Immature natural killer cell (primary cell): ENCODE measurements at regions not wholly inside any gene's neighbourhood (a gene's known extent, or its start where the extent isn't known, plus 50 kb on each side); places are given as distances from the start of the nearest gene placed in this dataset.

ENCODE experiments used
- DNase-seq, 3 donors: peaks; one replicate each; pipeline ENCODE4 v3.0.0; 2022; ENCODE audit warnings: mixed read lengths in 1 of 3
- H3K27ac Mint-ChIP-seq, 6 donors: one replicate each; pipeline ENCODE4 v1.8.0; 2020; ENCODE audit warnings: mixed read lengths in 6 of 6, mild to moderate bottlenecking in 5 of 6, inconsistent platforms in 4 of 6, moderate library complexity in 3 of 6
- H3K27me3 Mint-ChIP-seq, 3 donors: one replicate each; pipeline ENCODE4 v1.8.0; 2020 to 2021; ENCODE audit warnings: low read depth in 3 of 3, mild to moderate bottlenecking in 3 of 3, mixed read lengths in 3 of 3, moderate library complexity in 3 of 3, inconsistent platforms in 1 of 3
- H3K36me3 Mint-ChIP-seq, 3 donors: one replicate each; pipeline ENCODE4 v1.8.0; 2020; ENCODE audit warnings: mixed read lengths in 3 of 3, inconsistent platforms in 2 of 3, mild to moderate bottlenecking in 2 of 3
- H3K4me1 Mint-ChIP-seq, 2 donors: one replicate each; pipeline ENCODE4 v1.8.0; 2020; ENCODE audit warnings: inconsistent platforms in 2 of 2, mild to moderate bottlenecking in 2 of 2, mixed read lengths in 2 of 2, moderate library complexity in 1 of 2
- H3K4me3 Mint-ChIP-seq, 5 donors: one replicate each; pipeline ENCODE4 v1.8.0; 2020; ENCODE audit warnings: mild to moderate bottlenecking in 5 of 5, mixed read lengths in 5 of 5, inconsistent platforms in 3 of 5, moderate library complexity in 3 of 5
- H3K9me3 Mint-ChIP-seq, 6 donors: one replicate each; pipeline ENCODE4 v1.8.0; 2020; ENCODE audit warnings: mild to moderate bottlenecking in 6 of 6, mixed read lengths in 6 of 6, inconsistent platforms in 4 of 6, moderate library complexity in 3 of 6

DNA sequence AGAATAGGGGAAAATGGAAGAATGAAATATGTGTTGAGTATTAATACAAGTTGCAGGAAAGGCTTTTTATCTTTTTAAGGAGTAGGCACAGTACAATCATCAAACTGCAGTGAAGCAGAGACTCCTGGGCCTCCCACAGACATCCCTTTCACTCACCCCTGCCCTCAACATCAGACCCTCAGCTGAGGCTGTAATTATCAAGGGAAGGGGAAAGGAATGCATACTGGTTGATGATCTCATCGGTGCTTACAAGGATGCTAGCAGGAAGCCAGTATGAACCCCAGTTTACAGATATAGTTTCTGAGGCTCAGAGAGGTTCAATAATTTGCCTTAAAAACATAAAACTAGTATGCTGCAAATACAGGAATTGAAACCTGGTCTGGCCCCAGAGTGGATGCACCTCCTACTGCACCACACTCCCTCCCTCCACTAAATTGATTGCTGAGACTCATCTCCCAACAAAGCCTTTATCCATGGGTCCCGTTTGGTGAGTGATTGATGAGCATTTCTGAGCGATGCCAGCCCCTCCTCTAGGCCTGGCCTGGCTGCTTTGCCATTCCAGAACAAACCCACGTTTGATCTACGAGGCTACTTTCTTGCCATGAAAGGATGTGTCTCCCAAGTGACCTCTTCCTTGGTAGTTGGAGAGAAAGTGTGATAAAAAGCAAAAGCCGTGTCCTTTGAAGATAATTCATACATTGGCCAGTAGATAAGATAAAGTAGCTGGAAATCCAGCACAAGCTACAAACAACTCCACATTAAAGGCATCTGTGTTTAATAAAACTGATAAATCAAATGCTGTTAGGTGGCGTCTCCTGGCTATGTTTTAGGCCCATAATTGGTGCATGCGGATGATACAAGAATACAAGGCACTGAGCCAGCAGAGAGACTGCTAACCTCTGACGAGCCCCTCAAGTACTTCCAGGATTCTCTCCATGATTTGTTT lies 233.9 kb upstream of the CAMK1G start:
- no peak overlapping the region for H3K27ac Mint-ChIP-seq
- H3K4me3 Mint-ChIP-seq: no peak overlapping the region
- H3K9me3 Mint-ChIP-seq: peaks cover 0 to 1% (median 0%) of the 10 kb centered on the region in 6 donors
- no peaks in the 10 kb centered on the region for H3K4me1 Mint-ChIP-seq
- no peaks in the 10 kb centered on the region for H3K36me3 Mint-ChIP-seq
- H3K27me3 Mint-ChIP-seq: peaks cover 0 to 9% (median 2%) of the 10 kb centered on the region in 3 donors
- no peak for DNase-seq

DNA sequence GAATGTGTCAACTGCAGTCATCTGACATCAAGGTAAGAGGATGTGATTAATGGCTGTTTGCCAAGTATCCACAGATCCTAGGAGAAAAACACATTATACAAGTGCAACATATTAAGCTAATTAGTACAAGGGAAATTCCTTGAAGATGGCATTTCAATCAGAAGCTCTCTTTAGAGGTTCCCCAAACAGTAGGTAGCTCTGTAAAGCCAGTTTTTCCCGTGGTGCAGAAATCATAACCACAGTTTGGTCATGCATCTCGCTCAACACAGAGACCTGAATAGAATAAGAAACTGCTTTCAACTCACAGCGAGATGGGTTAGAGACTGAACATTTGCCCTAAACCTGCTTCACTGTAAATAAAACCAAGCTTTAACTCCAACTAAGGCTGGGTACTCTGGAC lies 230.5 kb upstream of the CAMK1G start:
- H3K9me3 Mint-ChIP-seq: peaks cover 0 to 1% (median 0%) of the 10 kb centered on the region in 6 donors
- peaks cover 0 to 9% (median 2%) of the 10 kb centered on the region in 3 donors for H3K27me3 Mint-ChIP-seq
- no peaks in the 10 kb centered on the region for H3K4me1 Mint-ChIP-seq
- H3K27ac Mint-ChIP-seq: no peak overlapping the region
- no peaks in the 10 kb centered on the region for H3K36me3 Mint-ChIP-seq
- no peak overlapping the region for H3K4me3 Mint-ChIP-seq
- DNase-seq: no peak

DNA sequence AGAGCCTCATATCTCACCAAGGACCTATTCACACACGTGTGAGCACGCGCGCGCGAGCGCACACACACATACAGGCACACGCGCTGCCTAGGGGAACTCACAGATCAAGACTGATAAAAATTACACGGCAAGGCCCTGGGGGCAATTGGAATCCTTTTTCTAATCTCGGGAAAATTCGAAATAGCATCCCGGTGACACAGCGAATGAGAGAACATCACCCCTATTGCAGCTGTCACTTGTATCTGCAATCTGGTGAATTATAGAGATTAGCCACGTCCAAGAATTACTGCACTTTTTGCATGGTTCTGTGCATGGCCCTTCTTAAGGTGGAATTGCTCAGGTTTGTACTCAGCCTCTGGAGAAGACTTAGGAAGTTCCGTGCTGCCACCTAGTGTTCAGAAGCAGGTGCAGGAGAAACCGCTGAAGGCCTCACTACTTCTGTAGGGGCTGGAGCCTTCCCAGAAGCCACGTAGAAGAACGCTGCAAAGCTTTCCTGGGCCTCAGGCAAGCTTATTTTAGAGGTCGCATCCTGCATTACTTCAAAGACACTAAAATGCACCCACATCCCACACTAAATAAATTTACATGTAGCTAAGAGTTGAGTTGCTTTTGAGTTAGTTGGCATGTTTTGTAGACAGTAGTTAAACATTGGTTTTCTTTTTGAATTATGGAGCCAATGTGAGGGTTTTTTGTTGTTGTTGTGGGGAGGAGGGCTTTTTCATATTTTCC lies 229.2 kb upstream of the CAMK1G start:
- H3K27me3 Mint-ChIP-seq: peaks cover 0 to 5% (median 2%) of the 10 kb centered on the region in 3 donors
- H3K4me3 Mint-ChIP-seq: no peak overlapping the region
- no peaks in the 10 kb centered on the region for H3K4me1 Mint-ChIP-seq
- peaks cover 0 to 1% (median 0%) of the 10 kb centered on the region in 6 donors for H3K9me3 Mint-ChIP-seq
- H3K27ac Mint-ChIP-seq: no peak overlapping the region
- DNase-seq: peak in 1 of 3 donors; percentile 13
- H3K36me3 Mint-ChIP-seq: no peaks in the 10 kb centered on the region

DNA sequence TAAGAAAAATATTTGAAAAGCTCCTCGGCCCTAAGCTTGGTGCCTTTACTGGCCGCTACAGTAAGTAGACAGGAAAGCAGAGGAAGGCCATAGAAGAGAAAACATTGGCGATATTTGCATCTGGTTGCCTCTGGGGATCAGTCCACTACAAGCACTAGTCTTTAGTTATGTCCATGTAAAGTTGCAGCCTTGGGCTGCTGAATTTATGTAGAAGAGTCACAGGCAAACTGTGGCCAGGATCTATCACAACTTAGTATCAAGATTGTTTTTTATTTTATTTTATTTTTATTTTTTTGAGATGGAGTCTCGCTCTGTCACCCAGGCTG lies 228.7 kb upstream of the CAMK1G start:
- H3K9me3 Mint-ChIP-seq: peaks cover 0 to 1% (median 0%) of the 10 kb centered on the region in 6 donors
- no peak for DNase-seq
- H3K27me3 Mint-ChIP-seq: peaks cover 0 to 5% (median 2%) of the 10 kb centered on the region in 3 donors
- no peak overlapping the region for H3K4me3 Mint-ChIP-seq
- no peaks in the 10 kb centered on the region for H3K4me1 Mint-ChIP-seq
- H3K27ac Mint-ChIP-seq: no peak overlapping the region
- H3K36me3 Mint-ChIP-seq: no peaks in the 10 kb centered on the region

DNA sequence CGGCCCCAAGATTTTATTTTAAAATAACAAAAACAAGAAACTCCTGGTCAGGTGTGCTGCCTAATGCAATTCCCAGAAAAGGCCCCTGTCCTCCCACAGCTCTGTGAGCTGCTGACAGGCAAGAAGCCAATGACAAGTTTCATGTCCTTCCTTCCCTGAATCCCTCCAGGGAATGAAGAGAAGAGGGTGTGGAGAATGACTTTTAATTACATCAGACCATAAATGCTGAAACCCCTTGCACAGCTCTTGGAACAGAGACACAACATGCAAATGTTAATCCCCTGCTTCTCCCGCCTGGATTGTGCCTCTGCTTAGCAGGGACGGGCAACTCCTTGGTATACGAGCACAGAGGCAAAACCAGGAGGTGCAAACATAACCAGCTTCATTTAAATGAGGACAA lies 228.1 kb upstream of the CAMK1G start:
- H3K36me3 Mint-ChIP-seq: no peaks in the 10 kb centered on the region
- H3K4me3 Mint-ChIP-seq: no peak overlapping the region
- H3K27me3 Mint-ChIP-seq: peaks cover 0 to 8% (median 2%) of the 10 kb centered on the region in 3 donors
- DNase-seq: no peak
- H3K9me3 Mint-ChIP-seq: peaks cover 0 to 1% (median 0%) of the 10 kb centered on the region in 6 donors
- no peak overlapping the region for H3K27ac Mint-ChIP-seq
- H3K4me1 Mint-ChIP-seq: no peaks in the 10 kb centered on the region

DNA sequence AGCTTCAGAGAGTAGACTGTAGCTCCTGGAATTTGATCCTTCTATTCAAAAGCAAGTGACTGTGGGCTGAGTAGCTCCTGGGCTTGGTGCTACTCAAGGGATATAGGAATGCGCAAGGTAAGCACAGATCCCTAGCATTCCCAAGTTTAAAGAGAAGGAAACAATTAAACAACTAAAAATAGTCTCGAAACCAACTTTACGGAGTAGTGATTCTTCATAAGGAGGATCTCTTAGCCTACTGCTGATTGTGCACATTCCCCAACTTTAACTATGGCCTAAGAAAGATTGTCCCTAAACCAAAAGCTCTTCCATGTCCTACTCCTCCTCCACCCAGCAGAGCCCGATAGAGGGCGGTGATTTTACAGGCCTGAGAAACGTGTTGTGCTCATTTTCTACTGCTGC lies 226.5 kb upstream of the CAMK1G start:
- peaks cover 0 to 1% (median 0%) of the 10 kb centered on the region in 6 donors for H3K9me3 Mint-ChIP-seq
- no peak for DNase-seq
- no peaks in the 10 kb centered on the region for H3K36me3 Mint-ChIP-seq
- no peaks in the 10 kb centered on the region for H3K4me1 Mint-ChIP-seq
- no peak overlapping the region for H3K27ac Mint-ChIP-seq
- H3K27me3 Mint-ChIP-seq: peaks cover 1 to 12% (median 5%) of the 10 kb centered on the region in 3 donors
- H3K4me3 Mint-ChIP-seq: no peak overlapping the region

DNA sequence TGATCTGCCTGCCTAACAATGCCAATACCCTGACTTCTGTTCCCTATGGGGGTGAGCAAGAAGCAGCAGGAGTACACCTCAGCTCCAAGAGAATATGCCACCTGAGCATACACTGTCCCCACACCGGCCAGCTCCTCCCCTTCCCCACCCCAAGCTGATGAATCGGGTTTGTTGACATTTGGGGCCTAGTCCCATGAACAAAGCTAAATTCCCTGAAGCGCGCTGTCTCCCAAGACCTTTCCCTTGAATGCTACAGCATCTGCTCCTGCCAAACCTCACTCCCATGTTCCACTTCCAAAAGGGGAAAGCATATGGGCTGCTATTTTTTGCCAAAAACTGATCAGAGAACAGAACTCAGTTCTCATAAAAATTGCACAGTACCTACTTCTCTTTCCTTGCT lies 220.4 kb upstream of the CAMK1G start:
- H3K4me1 Mint-ChIP-seq: no peaks in the 10 kb centered on the region
- no peaks in the 10 kb centered on the region for H3K36me3 Mint-ChIP-seq
- H3K4me3 Mint-ChIP-seq: no peak overlapping the region
- H3K9me3 Mint-ChIP-seq: no peaks in the 10 kb centered on the region
- no peak for DNase-seq
- H3K27ac Mint-ChIP-seq: no peak overlapping the region
- peaks cover 4 to 11% (median 6%) of the 10 kb centered on the region in 3 donors for H3K27me3 Mint-ChIP-seq

DNA sequence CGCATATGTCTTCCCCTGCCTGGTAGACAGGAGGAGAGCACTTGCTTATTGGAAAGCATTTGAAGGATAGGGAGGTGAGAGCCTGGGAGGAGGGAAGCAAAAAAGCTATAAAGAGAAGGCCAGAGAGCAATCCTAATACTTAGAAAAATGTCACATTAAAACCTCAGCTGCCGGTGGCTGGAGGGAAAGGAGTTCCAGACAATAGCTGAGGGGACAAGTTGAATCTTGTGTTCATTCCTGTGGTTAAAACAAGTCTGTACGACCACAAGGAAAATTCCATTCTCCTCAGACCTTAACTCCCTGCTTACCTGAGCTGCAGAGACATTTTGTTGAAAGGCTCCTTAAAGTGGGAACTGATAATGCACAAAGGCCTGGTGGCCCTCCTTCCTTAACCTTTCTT lies 218.8 kb upstream of the CAMK1G start:
- peaks cover 4 to 11% (median 6%) of the 10 kb centered on the region in 3 donors for H3K27me3 Mint-ChIP-seq
- no peaks in the 10 kb centered on the region for H3K36me3 Mint-ChIP-seq
- no peaks in the 10 kb centered on the region for H3K9me3 Mint-ChIP-seq
- H3K27ac Mint-ChIP-seq: no peak overlapping the region
- no peak overlapping the region for H3K4me3 Mint-ChIP-seq
- no peaks in the 10 kb centered on the region for H3K4me1 Mint-ChIP-seq
- no peak for DNase-seq

DNA sequence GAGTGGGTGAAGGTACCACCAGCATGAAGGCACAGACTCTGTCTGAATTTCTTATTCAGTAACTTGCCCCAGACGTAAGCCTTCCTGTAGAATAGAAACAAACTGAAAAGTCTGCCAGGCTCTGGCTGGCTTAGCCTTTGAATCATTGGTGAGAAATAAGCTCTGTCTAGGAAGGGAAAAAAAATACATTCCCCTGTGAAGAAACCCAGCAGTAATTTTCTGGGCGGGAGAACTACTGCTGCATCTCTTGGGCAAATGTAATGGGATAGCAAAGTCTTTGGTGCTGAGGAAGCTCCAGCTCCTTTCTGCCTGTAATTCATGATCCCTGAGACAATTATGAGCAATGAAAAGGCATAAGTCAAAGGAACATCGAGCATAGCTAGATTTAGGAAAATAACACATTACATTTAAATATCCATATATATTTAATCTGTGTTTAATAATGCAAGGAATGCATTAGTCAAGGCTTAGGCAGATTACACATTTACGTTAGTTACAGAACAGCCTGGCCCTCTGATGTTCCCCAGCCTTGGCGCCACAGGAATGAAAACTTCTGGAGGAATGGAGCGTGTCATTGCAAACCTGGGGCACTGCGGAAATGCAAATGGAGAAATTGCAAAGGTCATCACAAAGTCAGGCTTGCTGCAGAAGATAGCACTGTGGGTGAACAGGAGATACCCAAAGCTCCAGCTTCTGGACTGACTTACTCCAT lies 216.3 kb upstream of the CAMK1G start:
- no peak for DNase-seq
- no peak overlapping the region for H3K27ac Mint-ChIP-seq
- no peaks in the 10 kb centered on the region for H3K36me3 Mint-ChIP-seq
- H3K27me3 Mint-ChIP-seq: peaks cover 2 to 5% (median 5%) of the 10 kb centered on the region in 3 donors
- H3K4me1 Mint-ChIP-seq: no peaks in the 10 kb centered on the region
- H3K4me3 Mint-ChIP-seq: no peak overlapping the region
- H3K9me3 Mint-ChIP-seq: no peaks in the 10 kb centered on the region

DNA sequence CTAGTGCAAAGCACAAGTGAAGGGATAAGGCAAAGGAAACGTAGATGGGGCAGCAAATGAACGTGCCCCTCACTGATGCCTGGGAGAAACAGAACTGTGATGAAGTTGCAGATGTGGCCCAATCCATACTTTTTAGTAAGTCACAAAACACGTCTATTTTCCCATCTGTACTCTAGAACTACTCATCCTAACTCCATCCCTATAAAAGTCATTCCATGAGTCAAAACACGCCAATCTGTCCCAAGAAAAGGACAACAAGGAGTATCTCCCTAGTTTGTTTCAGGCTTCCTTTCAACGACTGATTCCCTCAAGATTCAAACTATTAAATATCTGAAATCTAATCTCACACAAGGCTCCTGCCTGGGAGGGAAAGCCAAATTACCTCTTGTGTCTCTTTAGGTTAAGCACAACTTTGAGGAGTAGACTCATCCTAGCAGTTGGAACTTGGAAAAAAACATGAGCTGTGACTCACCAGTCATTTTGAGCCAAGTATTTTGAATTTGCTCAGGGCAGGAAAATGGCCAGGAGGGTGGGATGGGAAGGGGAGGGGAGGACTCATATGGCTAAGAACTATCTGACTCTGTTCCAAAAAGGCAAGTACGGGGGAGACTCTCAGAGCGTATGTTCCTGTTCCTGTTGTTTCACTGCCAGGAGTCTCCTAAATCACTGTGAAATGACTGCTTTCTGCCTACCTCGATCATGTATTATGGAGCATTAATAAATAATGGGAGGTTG lies 214.5 kb upstream of the CAMK1G start:
- DNase-seq: no peak
- Mint-ChIP-seq H3K4me3 (no peak overlapping the region), H3K9me3 (no peaks in the 10 kb centered on the region), H3K27ac (no peak overlapping the region), H3K36me3 (no peaks in the 10 kb centered on the region), H3K4me1 (no peaks in the 10 kb centered on the region), H3K27me3 (peaks cover 2 to 5% (median 3%) of the 10 kb centered on the region in 3 donors)

DNA sequence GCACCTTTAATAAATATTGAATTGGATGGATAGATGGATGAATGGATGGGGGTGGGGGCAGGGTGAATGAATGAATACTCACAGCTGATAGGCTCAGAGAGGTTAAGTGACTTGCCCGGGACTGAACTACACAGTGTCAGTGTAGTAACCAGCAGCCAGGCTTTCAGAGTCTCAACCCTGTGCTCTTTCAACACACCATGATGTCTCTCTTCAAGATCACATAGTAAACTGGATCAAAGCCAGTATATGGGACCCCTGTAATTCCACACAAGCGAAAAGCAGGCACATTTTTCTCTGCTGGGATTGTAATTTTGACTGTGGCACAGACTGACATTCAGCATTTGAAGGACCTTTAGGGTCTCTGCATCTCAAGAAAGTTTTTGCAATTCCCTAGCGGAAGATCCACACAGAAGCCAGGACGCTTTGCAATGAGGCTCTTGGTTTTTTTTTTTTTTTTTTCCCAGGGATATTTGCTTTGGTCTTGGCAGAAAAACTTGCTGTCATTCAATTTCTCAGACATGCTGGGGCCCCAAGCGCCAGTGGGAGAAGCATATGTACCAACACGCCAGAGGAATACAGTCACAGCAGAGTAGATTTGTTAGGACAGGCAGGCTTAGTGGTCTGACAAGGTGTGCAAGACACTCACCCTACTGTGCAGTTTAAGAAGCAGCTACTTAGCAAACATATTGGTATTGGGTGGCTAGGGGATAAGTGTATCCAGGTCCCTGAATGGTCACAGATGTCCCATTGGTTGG lies 213.1 kb upstream of the CAMK1G start:
- Mint-ChIP-seq H3K9me3 (no peaks in the 10 kb centered on the region), H3K27me3 (peaks cover 0 to 5% (median 2%) of the 10 kb centered on the region in 3 donors)

DNA sequence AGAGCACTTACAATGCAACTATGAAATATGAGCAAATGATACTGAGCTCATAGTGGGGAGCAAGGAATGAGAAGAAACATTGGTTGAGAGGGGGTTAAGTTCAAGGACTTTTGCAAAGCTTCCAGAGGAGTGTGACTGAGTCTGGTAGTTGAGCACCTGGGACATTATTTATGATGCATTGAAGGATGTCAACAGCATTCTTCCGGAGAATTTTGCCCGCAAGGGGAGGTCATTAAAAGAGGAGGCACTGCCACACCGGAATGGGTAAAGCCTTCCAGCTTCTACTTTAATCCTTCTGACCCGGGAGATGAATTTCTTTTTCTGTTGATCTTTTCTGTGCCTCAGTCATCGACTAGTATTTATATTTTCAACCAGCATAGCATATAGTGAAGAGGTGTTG lies 208.4 kb upstream of the CAMK1G start:
- Mint-ChIP-seq H3K27me3 (peaks cover 2 to 15% (median 3%) of the 10 kb centered on the region in 3 donors), H3K36me3 (no peaks in the 10 kb centered on the region), H3K27ac (no peak overlapping the region), H3K4me1 (no peaks in the 10 kb centered on the region), H3K4me3 (no peak overlapping the region), H3K9me3 (no peaks in the 10 kb centered on the region)
- DNase-seq: no peak

More for the DNA sequence above, 213.1 kb upstream of the CAMK1G start:
- Mint-ChIP-seq H3K36me3 (no peaks in the 10 kb centered on the region), H3K27ac (no peak overlapping the region), H3K4me3 (no peak overlapping the region), H3K4me1 (no peaks in the 10 kb centered on the region)
- no peak for DNase-seq
